ENCODE measurements at regions not wholly inside any gene's neighbourhood (a gene's known extent, or its start where the extent isn't known, plus 50 kb on each side); places are given as distances from the start of the nearest gene placed in this dataset.

DNA sequence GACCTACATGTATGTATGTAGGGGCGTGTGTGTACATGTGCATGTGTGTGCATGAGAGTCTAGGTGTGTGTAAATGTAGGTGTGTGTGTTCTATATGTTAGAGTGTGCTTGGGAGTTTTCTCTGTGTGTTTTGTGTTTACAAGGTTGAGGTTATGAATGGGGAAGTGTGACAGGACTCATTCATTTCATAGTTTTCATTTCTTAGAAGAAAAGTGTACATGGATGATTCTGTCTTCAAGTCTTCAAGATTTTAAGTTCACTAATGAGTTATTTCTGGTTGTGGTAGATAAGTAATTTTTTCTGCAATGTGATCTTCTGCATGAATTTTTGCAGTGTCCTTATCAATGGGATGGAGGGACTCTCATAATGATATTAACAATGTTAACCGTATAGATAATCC lies 118.2 kb upstream of the SLC10A2 start:
- TF ChIP-seq POLR2A (IDR thresholded peaks at IDR 0.05; ENCODE audit: low read depth, low read length) (no peak), POLR2AphosphoS5 (IDR thresholded peaks at IDR 0.05; ENCODE audit: low read depth, low read length) (no peak)

Data from GM12892 (cell line).